Spleen (tissue), 7 donors: ENCODE measurements at regions not wholly inside any gene's neighbourhood (a gene's known extent, or its start where the extent isn't known, plus 50 kb on each side); places are given as distances from the start of the nearest gene placed in this dataset.

Experiments used
- POLR2A ChIP-seq, 3 donors: fragments of 450-650 bp; IDR thresholded peaks; one replicate each; pipeline ENCODE4 v1.5.1; 2017; ENCODE audit warnings: antibody characterized with exemption in 3 of 3, mild to moderate bottlenecking in 1 of 3
- POLR2AphosphoS5 ChIP-seq, 3 donors: sonication (generic); formaldehyde crosslinking; IDR thresholded peaks; one replicate each; pipeline ENCODE4 v1.5.1; 2017; ENCODE audit warnings: antibody characterized with exemption in 3 of 3
- TF ChIP-seq, protein P1 (sequence below), 11 experiments: fragments of 200-600 bp in 7 of 11; fragments of 450-650 bp in 4 of 11; sonication (generic) in 4 of 11; IDR thresholded peaks in 8 of 11; conservative IDR thresholded peaks in 3 of 11; 1 replicate in 7 of 11; 2 replicates in 4 of 11; pipeline versions ENCODE4 v1.4.0 to v1.8.0; 2016 to 2021; ENCODE audit warnings: antibody characterized with exemption in 11 of 11, inconsistent platforms in 4 of 11, mild to moderate bottlenecking in 1 of 11
- donor health status: DM: no; HTN: no; CAD: no; lungs with moderate emphysema.
- donor health status: DM: no; HTN: no; CAD: no.
- donor health status: DM: no; HTN: no; CAD: no.

DNA sequence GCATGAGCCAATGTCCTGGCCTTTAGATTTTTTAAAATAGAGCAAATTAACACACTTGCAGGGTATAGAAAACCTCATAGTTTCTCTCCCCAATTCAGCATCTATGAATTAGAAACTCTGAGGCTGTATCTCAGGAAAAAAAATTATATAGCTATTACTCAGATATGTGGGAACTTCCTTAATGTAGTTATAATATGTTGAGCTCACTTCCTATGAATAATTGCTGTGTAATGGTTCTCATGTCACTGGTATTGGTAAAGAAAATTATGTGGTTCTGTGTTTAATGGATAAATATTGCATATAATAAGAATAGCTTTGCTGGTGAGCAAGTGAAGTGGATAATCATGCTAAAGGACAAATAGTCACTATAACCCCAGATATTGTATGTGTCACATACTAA, 2019.8 kb downstream of the NCAM2 start:
- TF ChIP-seq, protein P1, sequence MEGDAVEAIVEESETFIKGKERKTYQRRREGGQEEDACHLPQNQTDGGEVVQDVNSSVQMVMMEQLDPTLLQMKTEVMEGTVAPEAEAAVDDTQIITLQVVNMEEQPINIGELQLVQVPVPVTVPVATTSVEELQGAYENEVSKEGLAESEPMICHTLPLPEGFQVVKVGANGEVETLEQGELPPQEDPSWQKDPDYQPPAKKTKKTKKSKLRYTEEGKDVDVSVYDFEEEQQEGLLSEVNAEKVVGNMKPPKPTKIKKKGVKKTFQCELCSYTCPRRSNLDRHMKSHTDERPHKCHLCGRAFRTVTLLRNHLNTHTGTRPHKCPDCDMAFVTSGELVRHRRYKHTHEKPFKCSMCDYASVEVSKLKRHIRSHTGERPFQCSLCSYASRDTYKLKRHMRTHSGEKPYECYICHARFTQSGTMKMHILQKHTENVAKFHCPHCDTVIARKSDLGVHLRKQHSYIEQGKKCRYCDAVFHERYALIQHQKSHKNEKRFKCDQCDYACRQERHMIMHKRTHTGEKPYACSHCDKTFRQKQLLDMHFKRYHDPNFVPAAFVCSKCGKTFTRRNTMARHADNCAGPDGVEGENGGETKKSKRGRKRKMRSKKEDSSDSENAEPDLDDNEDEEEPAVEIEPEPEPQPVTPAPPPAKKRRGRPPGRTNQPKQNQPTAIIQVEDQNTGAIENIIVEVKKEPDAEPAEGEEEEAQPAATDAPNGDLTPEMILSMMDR (IDR thresholded peaks at IDR 0.05 in 8 of 11, conservative IDR thresholded peaks at IDR 0.05 in 3 of 11), result no peak
- TF ChIP-seq POLR2A (IDR thresholded peaks at IDR 0.05) (no peak), POLR2AphosphoS5 (IDR thresholded peaks at IDR 0.05) (no peak)
